ENCODE measurements at regions not wholly inside any gene's neighbourhood (a gene's known extent, or its start where the extent isn't known, plus 50 kb on each side); places are given as distances from the start of the nearest gene placed in this dataset.

DNA sequence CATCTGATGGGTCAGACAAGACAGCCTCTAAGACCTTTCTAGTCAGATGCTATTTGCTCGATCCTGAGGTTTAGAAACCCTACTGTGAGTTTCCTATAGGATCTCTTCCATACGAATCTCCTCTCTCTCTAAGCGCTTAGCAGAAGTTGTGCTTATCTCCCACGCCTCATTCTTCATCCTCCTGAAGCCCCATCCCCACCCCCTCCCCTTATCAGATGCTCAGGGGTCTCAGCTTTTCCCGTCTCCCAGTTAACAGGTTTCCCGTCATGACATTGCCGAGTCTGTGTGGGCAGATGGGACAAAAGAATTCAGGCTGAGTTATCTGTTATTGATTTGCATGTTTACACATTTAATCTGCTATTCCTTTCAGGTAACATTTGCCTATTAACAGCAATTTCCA, 99.0 kb upstream of the PIRT start:
- peaks cover 0 to 5% (median 0%) of the 10 kb centered on the region in 5 donors for H3K4me1 ChIP-seq (ENCODE audit: control insufficient read depth in 5 of 5, insufficient read depth in 5 of 5, low read length in 5 of 5)
- ATAC-seq (ENCODE audit: insufficient read depth, low FRiP score): no peak

DNA sequence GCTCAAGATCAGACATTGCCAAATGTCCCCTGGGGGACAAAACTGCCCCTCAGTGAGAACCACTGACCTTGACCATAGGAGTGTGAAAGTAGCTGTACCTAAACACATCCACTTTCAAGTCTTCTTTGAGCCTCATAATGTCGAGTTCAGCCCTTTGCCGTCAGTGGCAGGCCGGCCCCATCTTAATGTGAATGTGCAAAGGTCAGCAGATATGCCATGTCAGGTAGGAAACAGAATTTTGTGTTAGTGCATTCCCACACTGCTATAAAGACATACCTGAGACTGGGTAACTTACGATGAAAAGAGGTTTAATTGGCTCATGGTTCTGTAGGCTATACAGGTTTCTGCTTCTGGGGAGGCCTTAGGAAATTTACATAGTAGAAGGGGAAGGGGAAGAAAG, 95.1 kb upstream of the PIRT start:
- ATAC-seq (ENCODE audit: insufficient read depth, low FRiP score) (no peak), DNase-seq (no peak)
- H3K27me3 ChIP-seq (ENCODE audit: control insufficient read depth in 3 of 3, insufficient read depth in 3 of 3, low read length in 2 of 3): peaks cover 0 to 12% (median 4%) of the 10 kb centered on the region in 3 donors
- peaks cover 0 to 2% (median 0%) of the 10 kb centered on the region in 4 donors for H3K9me3 ChIP-seq (ENCODE audit: control insufficient read depth in 4 of 4, insufficient read depth in 3 of 4, low read length in 3 of 4)
- 74 to 80% methylated on average over 4 of the region's 4 CpGs for WGBS, 2 donors
- H3K4me1 ChIP-seq (ENCODE audit: control insufficient read depth in 5 of 5, insufficient read depth in 5 of 5, low read length in 5 of 5): peaks cover 0 to 5% (median 0%) of the 10 kb centered on the region in 5 donors
- H3K9ac ChIP-seq (ENCODE audit: insufficient read depth in 1 of 2, low read length in 2 of 2): no peak overlapping the region
- H3K4me3 ChIP-seq: no peak overlapping the region
- no peaks in the 10 kb centered on the region for H3K36me3 ChIP-seq (ENCODE audit: control insufficient read depth in 4 of 4, insufficient read depth in 4 of 4, low read length in 4 of 4)
- TF ChIP-seq, protein P1, sequence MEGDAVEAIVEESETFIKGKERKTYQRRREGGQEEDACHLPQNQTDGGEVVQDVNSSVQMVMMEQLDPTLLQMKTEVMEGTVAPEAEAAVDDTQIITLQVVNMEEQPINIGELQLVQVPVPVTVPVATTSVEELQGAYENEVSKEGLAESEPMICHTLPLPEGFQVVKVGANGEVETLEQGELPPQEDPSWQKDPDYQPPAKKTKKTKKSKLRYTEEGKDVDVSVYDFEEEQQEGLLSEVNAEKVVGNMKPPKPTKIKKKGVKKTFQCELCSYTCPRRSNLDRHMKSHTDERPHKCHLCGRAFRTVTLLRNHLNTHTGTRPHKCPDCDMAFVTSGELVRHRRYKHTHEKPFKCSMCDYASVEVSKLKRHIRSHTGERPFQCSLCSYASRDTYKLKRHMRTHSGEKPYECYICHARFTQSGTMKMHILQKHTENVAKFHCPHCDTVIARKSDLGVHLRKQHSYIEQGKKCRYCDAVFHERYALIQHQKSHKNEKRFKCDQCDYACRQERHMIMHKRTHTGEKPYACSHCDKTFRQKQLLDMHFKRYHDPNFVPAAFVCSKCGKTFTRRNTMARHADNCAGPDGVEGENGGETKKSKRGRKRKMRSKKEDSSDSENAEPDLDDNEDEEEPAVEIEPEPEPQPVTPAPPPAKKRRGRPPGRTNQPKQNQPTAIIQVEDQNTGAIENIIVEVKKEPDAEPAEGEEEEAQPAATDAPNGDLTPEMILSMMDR (IDR thresholded peaks at IDR 0.05; ENCODE audit: control extremely low read depth, extremely low read depth): no peak
- no peak overlapping the region for H3K27ac ChIP-seq (ENCODE audit: low read depth in 1 of 2, low read length in 1 of 2)

More for the DNA sequence above, 99.0 kb upstream of the PIRT start:
- Histone ChIP-seq H3K27ac (ENCODE audit: low read depth in 1 of 2, low read length in 1 of 2) (no peak overlapping the region), H3K4me3 (no peak overlapping the region), H3K9ac (ENCODE audit: insufficient read depth in 1 of 2, low read length in 2 of 2) (no peak overlapping the region), H3K9me3 (ENCODE audit: control insufficient read depth in 4 of 4, insufficient read depth in 3 of 4, low read length in 3 of 4) (peaks cover 0 to 2% (median 0%) of the 10 kb centered on the region in 4 donors), H3K27me3 (ENCODE audit: control insufficient read depth in 3 of 3, insufficient read depth in 3 of 3, low read length in 2 of 3) (peaks cover 0 to 8% (median 2%) of the 10 kb centered on the region in 3 donors), H3K36me3 (ENCODE audit: control insufficient read depth in 4 of 4, insufficient read depth in 4 of 4, low read length in 4 of 4) (no peaks in the 10 kb centered on the region)
- no peak for DNase-seq
- WGBS, 2 donors: 23 to 24% methylated on average over 7 of the region's 7 CpGs
- TF ChIP-seq, protein P1 (IDR thresholded peaks at IDR 0.05; ENCODE audit: control extremely low read depth, extremely low read depth): no peak

DNA sequence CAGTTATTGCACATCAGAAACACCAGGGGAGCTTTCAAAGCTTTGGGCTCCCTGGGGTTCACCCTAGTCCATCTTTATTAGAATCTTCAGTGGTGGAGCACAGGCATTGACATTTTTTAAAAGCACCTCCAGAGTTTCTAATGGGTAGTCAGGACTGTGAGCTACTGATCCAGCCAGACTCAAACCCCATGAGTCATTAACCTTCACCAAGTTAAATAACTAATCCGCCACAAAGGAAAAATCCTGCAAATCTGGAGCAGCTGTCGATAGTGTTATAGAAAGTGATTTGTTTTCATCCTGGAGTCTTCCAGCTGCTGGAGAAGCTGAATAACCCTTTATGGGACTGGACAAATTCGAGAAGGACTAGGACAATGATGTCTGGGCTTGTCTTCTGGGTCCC, 93.2 kb upstream of the PIRT start:
- no peak overlapping the region for H3K27ac ChIP-seq (ENCODE audit: low read depth in 1 of 2, low read length in 1 of 2)
- 64 to 76% methylated on average over 3 of the region's 3 CpGs for WGBS, 2 donors
- DNase-seq (no peak), ATAC-seq (ENCODE audit: insufficient read depth, low FRiP score) (no peak)
- H3K4me1 ChIP-seq (ENCODE audit: control insufficient read depth in 5 of 5, insufficient read depth in 5 of 5, low read length in 5 of 5): peaks cover 0 to 5% (median 0%) of the 10 kb centered on the region in 5 donors
- TF ChIP-seq, protein P1 (IDR thresholded peaks at IDR 0.05; ENCODE audit: control extremely low read depth, extremely low read depth): no peak
- H3K4me3 ChIP-seq: no peak overlapping the region
- H3K36me3 ChIP-seq (ENCODE audit: control insufficient read depth in 4 of 4, insufficient read depth in 4 of 4, low read length in 4 of 4): no peaks in the 10 kb centered on the region
- peaks cover 0 to 2% (median 0%) of the 10 kb centered on the region in 4 donors for H3K9me3 ChIP-seq (ENCODE audit: control insufficient read depth in 4 of 4, insufficient read depth in 3 of 4, low read length in 3 of 4)
- H3K9ac ChIP-seq (ENCODE audit: insufficient read depth in 1 of 2, low read length in 2 of 2): no peak overlapping the region
- peaks cover 0 to 6% (median 4%) of the 10 kb centered on the region in 3 donors for H3K27me3 ChIP-seq (ENCODE audit: control insufficient read depth in 3 of 3, insufficient read depth in 3 of 3, low read length in 2 of 3)

DNA sequence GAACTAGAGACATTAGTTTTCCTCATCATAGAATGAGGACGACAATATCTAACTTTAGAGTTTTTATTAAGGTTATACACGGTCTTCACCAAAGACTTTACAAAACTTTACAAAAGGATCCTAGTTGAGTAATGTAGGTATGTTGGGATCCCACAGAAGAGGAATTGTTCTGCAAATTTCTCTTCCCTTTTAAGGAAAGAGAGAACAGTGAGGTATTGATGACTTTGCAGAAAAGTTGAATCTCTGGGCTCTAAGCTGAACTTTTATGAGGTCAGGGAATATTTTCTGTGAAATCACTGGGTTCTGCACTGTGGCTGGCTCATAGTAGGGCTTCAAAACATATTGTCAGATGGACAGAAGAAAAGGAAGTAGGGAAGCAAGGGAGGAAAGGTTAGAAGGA, 89.8 kb upstream of the PIRT start:
- no peaks in the 10 kb centered on the region for H3K36me3 ChIP-seq (ENCODE audit: control insufficient read depth in 4 of 4, insufficient read depth in 4 of 4, low read length in 4 of 4)
- no peak overlapping the region for H3K9ac ChIP-seq (ENCODE audit: insufficient read depth in 1 of 2, low read length in 2 of 2)
- no peak overlapping the region for H3K27ac ChIP-seq (ENCODE audit: low read depth in 1 of 2, low read length in 1 of 2)
- no peaks in the 10 kb centered on the region for H3K9me3 ChIP-seq (ENCODE audit: control insufficient read depth in 4 of 4, insufficient read depth in 3 of 4, low read length in 3 of 4)
- TF ChIP-seq, protein P1 (IDR thresholded peaks at IDR 0.05; ENCODE audit: control extremely low read depth, extremely low read depth): no peak
- peaks cover 0 to 5% (median 0%) of the 10 kb centered on the region in 5 donors for H3K4me1 ChIP-seq (ENCODE audit: control insufficient read depth in 5 of 5, insufficient read depth in 5 of 5, low read length in 5 of 5)
- ATAC-seq (ENCODE audit: insufficient read depth, low FRiP score) (no peak), DNase-seq (no peak)
- H3K4me3 ChIP-seq: no peak overlapping the region
- 91 to 94% methylated on average over 2 of the region's 2 CpGs for WGBS, 2 donors
- peaks cover 0 to 6% (median 4%) of the 10 kb centered on the region in 3 donors for H3K27me3 ChIP-seq (ENCODE audit: control insufficient read depth in 3 of 3, insufficient read depth in 3 of 3, low read length in 2 of 3)

All from lung (tissue), 11 donors.